ENCODE measurements at regions not wholly inside any gene's neighbourhood (a gene's known extent, or its start where the extent isn't known, plus 50 kb on each side); places are given as distances from the start of the nearest gene placed in this dataset.

GRCh38 chr12:3407723-3408122 lies 83.3 kb upstream of the PRMT8 start:
- in situ Hi-C loops (cut with MboI; ENCODE audit: low sequenced_read_pairs): no loop called here
- WGBS, 2 experiments (ENCODE audit: extremely low coverage in 2 of 2, insufficient read length in 1 of 2): no CpG with 5 or more reads among the region's 1 CpG
- intact Hi-C loops (cut with micrococcal nuclease): no loop called here

More at GRCh38 chr12:3407723-3408122, 83.3 kb upstream of the PRMT8 start:
- Histone ChIP-seq H2BK120ac (ENCODE audit: low read depth, low read length) (no peak overlapping the region), H3K36me3 (ENCODE audit: control insufficient read depth, insufficient read depth, low read length) (no peaks in the 10 kb centered on the region), H3K9me3 (ENCODE audit: control insufficient read depth, insufficient read depth, low read length) (peaks cover 6% of the 10 kb centered on the region), H4K5ac (ENCODE audit: low read depth, low read length) (no peak overlapping the region), H2AK9ac (replicated peaks; ENCODE audit: low read depth, low read length, poor library complexity) (no peak overlapping the region), H3K4me1 (ENCODE audit: control insufficient read depth, insufficient read depth, low read length) (no peaks in the 10 kb centered on the region), H4K91ac (ENCODE audit: insufficient read depth, low read depth, low read length) (no peak overlapping the region), H4K20me1 (ENCODE audit: insufficient read depth, low read length) (no peaks in the 10 kb centered on the region), H3K9me1 (ENCODE audit: insufficient read depth, low read length) (no peaks in the 10 kb centered on the region), H2AK5ac (ENCODE audit: low read depth, low read length) (no peak overlapping the region), H3K4me2 (ENCODE audit: low read depth, low read length) (no peak overlapping the region), H2BK20ac (ENCODE audit: low read depth, low read length) (no peak overlapping the region), H3K4me3 (ENCODE audit: insufficient read depth, low read depth, low read length) (no peak overlapping the region), H4K8ac (ENCODE audit: low read depth in 2 of 2, low read length in 2 of 2) (no peak overlapping the region), H3K18ac (ENCODE audit: low read depth, low read length) (no peak overlapping the region), H3K56ac (ENCODE audit: extremely low read depth, insufficient read depth, low read length) (no peak overlapping the region), H3K9ac (ENCODE audit: low read depth, low read length) (no peak overlapping the region), H3K4ac (ENCODE audit: low read depth, low read length) (no peak overlapping the region), H3K27me3 (ENCODE audit: control insufficient read depth, insufficient read depth, low read length) (no peaks in the 10 kb centered on the region), H2AFZ (replicated peaks; ENCODE audit: low read length, poor library complexity) (no peak overlapping the region), H2BK15ac (ENCODE audit: low read depth, low read length) (no peak overlapping the region), H3K14ac (replicated peaks; ENCODE audit: low read depth, low read length) (no peak overlapping the region), H3K27ac (ENCODE audit: insufficient read depth, low read length) (no peak overlapping the region), H2BK5ac (ENCODE audit: low read depth, low read length, poor library complexity, severe bottlenecking) (no peak overlapping the region), H3K79me1 (ENCODE audit: low read depth in 1 of 2, low read length in 2 of 2) (no peaks in the 10 kb centered on the region), H3K23ac (ENCODE audit: low read depth, low read length) (no peak overlapping the region)
- ChIA-PET CTCF (no interaction called here), POLR2A (ENCODE audit: unreplicated experiment) (no interaction called here)
- dilution Hi-C loops (cut with HindIII; ENCODE audit: low sequenced_read_pairs, unreplicated experiment): no loop called here
- ATAC-seq (ENCODE audit: low read depth): no peak
- TF ChIP-seq ELK1 (IDR thresholded peaks at IDR 0.05; ENCODE audit: borderline replicate concordance, low read depth, low read length): no peak
- TF ChIP-seq MAFK (IDR thresholded peaks at IDR 0.05; ENCODE audit: low read depth, low read length): no peak
- TF ChIP-seq MAZ (IDR thresholded peaks at IDR 0.05; ENCODE audit: borderline replicate concordance, low read depth, low read length): no peak
- TF ChIP-seq RAD21 (IDR thresholded peaks at IDR 0.05; ENCODE audit: low read length): no peak
- no peak for TF ChIP-seq NFE2L2 (IDR thresholded peaks at IDR 0.05; ENCODE audit: low read depth, low read length)
- TF ChIP-seq USF2 (IDR thresholded peaks at IDR 0.05; ENCODE audit: low read depth, low read length): no peak
- TF ChIP-seq CTCF (conservative IDR thresholded peaks at IDR 0.05; ENCODE audit: low read depth, low read length): no peak
- no TSS peak for BruUV-seq (replicated peaks)
- DNase-seq: no peak

All from IMR-90 (cell line).